DMS114 treated with DMSO at 0.1 percent for 48 hours (cell line): ENCODE measurements at regions not wholly inside any gene's neighbourhood (a gene's known extent, or its start where the extent isn't known, plus 50 kb on each side); places are given as distances from the start of the nearest gene placed in this dataset.
"Not testable (repeated sequence)": the region's sequence is repeated elsewhere in the genome, so short reads cannot be mapped to it uniquely, and the experiment has no call there.

ENCODE experiments used
- DNase-seq: peaks from one replicate; lab custom pipeline; 2025; ENCODE audit not compliant: unreplicated experiment; lab: John Stamatoyannopoulos, UW

DNA sequence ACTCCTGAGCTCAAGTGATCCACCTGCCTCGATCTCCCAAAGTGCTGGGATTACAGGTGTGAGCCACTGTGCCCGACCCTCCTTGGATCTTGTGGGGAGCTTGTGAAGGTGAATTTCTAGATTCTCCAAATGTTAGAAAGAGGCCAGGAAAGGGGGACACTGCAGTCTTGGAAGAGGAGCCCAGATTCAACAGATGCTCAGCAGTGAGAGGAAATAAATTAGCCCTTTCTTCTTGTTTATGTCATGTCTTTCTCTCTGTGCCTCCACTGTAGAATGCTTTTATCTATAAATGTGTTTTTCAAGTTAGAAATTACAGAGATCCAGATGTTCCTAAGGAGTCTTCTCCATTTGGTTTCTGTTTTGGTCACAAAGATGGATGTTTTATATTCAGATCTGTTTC lies 346.6 kb upstream of the KAZN start:
- no peak for DNase-seq

DNA sequence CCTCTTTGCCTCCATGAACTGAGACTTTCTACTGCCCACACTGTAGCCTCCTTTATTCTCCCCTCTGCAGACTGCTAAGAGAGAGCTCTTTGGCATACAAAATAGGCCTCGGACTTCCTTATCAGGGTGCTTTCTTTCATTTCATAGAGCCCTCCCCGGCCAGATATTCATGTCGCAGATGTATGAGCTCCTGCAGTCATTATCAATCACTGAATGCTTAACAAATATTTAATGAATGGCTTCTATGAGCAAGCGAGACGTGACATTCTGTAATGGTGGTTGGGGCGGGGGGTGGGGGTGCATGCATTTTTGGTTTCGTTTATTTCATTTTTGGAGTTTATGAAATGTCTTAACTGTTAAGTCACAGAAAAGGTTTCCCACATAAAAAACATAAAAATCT lies 344.8 kb upstream of the KAZN start:
- DNase-seq: no peak

DNA sequence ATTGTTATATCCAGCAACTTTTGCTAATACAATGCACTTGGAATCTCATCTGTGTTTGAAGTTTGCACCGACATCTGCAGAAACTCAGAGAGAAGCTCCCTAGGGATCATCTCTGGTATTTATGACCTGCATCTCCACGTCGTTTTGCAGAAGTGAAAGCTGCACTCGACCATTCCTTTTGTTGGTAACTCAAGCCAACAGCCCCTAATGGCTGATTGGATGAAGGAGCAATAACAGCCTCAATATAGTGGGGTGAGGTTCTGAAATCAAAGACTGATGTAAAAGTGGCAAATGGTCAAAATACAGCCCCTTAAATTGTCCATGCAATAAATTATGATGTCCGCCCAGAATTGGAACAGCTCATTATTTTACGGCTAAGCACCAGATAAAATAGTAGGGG lies 344.2 kb upstream of the KAZN start:
- no peak for DNase-seq

DNA sequence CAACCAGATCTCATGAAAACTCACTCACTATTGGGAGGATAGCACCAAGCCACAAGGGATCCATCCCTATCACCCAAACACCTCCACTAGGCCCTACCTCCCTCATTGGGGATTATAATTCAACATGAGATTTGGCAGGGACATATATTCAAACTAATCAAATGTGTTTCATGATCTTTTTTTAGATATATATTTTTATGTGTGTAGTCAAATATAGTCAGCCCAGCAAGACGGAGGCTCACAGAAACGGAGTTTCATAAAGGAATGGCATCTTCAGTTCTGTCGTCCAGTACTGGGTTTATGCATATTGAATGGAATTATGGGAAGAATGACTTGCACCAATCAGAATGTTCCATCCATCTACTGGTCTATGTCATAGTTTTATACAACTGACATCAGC lies 343.3 kb upstream of the KAZN start:
- no peak for DNase-seq

DNA sequence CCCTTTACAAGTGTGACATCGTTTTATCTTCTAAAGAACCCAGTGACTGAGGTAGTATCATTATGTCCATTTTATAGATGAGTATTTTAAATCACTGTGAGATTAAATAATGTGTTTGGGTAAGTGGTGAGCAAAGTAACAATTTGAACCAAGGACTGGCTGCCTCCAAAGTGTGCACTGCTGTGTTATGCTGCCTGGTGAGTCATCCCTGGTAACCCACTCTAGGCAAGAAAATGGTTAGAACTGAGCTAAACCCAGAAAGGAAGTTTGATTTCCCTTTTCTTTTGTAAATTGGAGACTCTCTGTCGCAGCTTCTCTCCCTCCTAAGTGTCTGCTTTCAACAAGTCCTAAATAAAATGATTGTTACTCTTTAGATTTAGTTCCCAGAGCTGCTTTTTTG lies 342.8 kb upstream of the KAZN start:
- no peak for DNase-seq

DNA sequence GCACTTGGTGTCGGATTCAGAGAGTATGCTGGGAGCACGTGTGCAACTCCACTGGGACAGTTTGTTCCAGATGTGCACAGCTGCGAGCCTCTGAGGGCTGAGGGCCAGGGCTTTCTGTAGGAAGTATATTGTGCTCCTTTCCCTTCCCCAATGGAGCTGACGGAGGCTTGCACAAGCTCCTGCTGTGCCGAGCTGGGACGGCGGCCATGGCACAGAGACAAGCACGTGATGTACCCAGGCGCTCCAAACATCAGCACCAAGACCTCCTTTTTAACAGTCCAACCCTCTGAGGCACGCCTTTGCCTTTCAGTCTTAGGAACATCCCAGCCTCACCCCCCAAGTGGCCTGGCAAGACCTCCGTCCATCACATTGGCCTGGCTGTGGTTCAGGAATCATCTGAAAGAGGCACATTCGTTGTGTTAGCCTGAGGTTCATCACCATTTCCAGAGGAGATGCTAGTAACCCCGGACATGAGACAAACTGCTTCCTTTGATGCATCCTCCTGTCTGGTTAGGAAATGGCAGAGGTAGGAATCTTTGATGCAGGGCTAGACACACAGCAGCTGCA lies 339.2 kb upstream of the KAZN start:
- no peak for DNase-seq

DNA sequence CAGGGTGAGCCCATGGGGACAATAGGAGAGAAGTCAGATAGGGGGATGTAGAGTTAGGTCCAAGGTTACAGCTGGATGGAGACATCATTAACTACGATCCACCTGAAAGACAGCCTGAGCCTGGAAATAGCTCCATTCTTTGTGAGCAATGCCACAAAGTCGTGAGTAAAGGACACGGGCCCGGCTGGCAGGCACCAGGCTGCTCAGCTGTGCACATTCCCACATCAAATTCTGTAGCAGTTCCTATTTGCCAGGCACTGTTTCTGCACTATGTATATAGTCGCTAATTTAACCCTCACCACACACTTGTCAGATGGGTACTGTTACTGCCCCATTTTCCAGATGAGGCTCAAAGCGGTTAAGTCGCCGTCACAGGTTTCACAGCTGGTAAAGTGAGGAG lies 338.0 kb upstream of the KAZN start:
- no peak for DNase-seq

DNA sequence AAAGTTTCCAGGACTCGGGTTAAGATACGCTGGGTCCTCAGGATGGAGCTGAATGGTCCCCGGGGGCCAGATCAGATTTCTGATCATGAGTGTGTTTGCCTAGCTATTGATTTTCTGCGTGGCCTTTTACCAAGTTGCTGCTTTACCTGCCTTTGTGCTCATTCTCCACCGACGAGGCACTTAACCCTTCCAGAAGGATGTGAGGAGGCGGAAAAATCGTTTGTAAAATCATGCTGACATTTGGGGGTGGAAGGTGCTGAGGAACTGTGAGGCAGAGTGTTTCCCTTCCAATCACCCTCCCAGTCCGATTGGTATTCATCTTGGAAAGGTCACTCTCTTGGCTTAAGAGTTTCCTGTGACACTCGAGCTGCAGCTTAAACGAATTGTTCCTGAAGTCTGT lies 337.1 kb upstream of the KAZN start:
- DNase-seq: no peak

DNA sequence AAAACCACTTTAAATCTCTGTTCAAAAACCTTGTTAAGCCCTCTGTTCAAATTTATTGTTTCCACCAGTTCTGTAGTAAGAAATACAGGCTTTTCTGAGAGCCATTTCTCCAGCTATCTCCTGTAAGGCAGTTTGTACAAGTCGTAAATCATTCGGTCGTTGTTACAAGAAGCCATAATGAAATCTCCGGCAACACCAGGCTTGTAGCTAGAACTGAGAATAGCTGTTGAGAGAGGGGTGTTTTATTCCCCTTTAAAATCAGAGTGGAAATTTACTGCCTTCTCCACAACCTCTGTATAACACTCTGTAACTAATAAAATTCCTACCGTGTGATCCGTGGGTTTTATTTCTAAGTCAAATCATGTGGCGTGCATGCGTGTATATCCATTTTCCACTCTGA lies 335.8 kb upstream of the KAZN start:
- DNase-seq: no peak

DNA sequence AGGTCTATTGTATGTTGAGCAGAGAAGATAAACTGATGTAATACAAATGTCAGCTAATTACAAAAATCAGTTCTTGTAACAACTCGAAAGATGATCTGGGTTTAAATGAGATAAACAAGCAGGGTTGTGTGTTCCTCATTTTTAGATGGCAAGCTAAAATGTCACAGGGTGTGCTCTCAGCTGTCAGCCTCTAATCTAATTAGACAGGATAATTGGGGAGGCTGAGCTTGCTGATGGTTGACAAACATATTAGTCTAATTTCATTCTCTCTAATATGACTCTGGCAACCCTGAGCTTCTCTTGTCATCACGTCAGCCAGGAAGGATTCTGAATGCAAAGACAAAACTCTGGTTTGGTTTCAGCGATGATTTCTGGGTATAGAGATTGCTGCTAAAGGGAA lies 335.3 kb upstream of the KAZN start:
- DNase-seq: no peak

DNA sequence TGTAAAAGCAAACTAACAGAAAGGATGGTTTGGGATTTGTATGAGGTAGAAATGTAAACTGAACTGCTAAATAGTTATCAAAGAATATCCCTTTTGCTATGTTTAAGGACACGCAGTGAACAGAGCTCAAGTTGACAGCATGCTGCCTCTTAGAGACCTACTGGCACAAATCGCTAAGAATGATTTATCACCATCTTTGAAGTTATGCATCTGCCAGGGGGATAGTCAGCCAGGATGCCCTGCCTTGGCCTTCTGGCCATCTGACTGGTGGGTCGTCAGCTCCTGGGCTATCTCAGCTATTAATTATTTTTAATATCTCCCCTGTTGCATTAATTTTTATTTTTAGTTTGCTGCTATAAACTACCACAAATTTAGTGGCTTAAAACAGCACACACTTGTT lies 334.8 kb upstream of the KAZN start:
- no peak for DNase-seq

DNA sequence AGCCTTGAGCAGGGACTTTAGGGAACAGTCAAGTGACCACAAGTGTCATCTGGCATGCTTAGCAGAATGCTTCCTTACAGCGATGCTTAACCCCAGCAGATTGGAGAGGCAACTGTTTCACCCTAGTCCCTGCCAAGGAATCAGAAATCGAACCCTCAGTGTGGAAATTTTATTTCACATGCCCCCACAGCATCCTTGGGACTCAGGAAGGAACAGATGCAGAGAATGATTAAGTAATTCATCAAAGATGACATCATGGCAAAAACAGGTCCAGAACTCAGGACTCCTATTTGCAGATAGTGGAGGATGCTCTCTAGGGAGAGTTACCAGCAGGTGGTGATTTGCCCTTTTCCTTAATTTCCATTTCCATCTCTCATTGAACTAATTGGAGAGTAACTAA lies 333.0 kb upstream of the KAZN start:
- no peak for DNase-seq

DNA sequence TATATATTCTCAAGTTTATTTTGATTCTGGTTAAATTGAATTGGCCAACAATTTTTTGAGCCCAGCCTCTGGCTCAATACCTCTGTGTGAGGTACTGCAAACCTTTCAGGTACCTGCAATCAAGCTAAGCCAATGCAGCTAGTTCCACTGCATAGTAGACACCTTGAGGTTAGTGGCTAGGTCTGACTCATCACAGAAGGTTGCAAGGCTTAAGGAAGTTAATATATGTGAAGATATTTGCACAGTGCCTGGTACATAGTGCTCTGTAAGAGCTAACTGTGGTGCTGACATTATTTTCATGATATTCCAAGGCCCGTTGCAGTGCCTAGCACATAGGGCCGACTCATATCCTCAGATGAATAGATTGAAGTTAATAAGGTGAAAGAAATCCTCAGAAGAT lies 330.5 kb upstream of the KAZN start:
- no peak for DNase-seq

DNA sequence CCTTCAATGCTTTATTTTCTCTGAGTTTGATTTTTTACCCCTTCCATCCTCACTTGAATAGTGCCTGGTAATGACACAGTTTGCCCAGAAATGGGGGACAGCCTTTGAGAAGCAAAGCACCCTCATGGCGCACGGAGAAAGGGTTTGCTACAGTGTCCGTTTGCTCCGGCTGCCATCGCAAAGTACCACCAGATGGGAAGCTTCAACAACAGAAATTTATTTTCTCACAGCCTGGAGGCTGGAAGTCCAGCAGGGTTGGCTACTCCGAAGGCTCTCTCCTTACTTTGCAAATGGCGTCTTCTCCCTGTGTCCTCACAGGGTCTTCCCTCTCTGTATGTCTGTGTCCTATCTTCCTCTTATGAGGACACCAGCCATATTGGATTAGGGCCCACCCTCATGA lies 327.7 kb upstream of the KAZN start:
- no peak for DNase-seq

DNA sequence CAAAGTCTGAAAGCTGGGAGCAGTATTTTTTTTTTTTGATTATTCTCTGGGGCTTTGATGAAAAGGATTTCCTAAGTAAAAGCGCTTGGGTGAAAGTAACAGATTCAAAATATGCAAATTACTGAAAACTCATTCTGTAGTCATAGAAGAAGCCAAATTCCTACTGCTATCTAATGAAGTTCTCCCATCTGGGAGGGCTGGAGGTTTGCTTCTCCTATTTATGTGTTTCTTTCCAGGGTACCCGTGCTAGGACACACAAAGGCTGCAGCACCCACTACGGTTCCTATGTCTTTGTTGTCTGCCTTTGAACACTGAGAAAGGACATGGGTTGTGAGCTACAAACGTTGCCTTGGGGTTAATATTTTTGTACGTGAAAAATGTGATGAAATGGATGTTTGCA lies 324.7 kb upstream of the KAZN start:
- DNase-seq: no peak

DNA sequence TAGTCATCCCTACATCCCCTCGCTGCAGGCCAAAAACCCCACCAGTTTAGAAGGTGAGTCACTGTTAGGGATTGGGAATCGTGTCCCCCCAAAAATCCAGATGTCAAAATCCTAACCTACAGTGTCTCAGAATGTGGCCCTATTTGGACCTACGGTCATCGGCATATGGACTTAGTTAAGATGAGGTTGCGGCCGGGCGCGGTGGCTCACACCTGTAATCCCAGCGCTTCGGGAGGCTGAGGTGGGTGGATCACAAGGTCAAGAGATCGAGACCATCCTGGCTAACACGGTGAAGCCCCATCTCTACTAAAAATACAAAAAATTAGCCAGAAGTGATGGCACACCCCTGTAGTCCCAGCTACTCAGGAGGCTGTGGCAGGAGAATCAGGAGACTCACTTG lies 318.6 kb upstream of the KAZN start:
- not testable (repeated sequence) for DNase-seq

DNA sequence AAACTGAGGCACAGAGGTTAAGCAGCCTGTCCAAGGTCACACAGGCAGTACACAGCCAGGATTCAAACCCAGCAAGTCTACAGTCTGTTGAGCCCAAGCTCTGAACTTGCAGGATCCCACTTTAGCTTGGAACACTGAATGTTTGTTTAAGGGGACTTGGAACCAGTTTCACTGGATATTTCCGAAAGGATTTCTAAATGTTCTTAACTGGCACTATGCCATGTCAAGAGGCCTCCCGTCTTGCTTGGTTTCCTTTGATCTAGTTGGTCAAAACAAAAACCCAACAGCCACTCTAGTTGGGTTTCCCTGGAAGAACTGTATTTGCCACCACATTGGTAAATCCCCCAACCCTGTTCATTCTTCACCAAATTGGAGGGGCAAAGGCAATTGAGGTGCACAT lies 317.6 kb upstream of the KAZN start:
- DNase-seq: no peak

DNA sequence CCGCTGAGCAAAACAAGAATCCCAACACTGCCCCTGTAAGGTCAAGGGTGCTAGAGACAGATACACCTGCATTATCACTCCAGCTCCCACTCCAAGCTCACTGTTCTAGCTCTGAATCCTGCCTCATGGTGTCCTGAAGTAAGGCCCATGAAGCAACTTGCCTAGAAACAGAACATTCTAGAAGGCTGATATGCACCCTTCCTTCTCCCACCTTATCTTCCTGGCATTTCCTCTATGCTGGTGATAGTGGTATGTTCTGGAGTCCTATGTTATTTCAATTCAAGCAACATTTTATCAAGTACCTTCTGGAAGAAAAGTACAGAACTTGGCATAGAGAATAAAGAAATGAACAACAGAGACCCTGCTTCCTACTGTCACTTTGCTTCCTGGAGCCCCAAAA lies 317.1 kb upstream of the KAZN start:
- DNase-seq: no peak

DNA sequence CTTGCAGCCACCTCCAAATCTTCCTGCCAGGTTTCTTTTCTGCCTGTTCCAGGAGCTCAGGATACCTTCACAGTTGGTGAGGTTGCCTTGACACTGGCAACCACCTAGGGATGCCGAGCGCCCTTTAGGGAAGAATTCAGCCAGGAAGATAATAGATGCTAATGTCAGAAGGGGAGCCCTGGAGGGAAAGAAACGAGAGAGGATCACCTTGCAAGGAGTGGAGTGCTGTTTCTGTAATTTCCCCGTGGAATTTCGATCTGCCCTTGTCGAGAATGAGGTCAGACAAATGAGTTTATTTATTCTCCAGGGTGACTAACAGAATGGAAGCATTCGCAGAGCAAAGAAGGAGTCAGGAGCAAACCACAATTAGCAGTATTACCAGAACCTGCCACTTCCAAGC lies 315.8 kb upstream of the KAZN start:
- DNase-seq: no peak

DNA sequence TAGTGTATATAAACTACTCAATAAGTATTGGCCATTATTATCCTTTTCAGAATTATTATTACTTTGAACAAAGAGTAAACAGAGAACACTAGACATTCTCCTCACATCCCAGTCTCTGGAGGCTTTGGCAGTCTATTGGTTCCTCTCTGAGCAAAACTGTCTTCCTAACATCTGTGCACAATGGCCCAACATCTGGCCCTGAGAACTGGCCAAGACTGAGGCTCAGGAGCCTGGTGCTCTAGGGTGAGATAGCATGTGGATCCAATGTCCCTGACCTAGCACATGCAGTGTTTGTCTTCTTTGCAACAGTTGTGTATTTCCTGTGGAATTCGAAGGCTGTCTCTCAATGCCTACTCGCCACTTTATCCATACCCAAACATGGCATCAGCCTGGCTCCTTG lies 313.2 kb upstream of the KAZN start:
- DNase-seq: no peak

DNA sequence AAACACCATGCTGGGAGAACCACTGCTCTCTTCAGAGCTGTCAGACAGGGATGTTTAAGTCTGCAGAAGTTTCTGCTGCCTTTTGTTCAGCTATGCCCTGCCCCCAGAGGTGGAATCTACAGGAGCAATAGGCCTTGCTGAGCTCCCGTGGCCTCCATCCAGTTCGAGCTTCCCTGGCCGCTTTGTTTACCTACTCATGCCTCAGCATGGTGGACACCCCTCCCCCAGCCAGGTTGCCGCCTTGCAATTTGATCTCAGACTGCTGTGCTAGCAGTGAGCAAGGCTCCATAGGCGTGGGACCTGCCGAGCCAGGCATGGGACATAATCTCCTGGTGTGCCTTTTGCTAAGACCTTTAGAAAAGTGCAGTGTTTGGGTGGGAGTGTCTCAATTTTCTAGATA lies 307.3 kb upstream of the KAZN start:
- DNase-seq: not testable (repeated sequence)

DNA sequence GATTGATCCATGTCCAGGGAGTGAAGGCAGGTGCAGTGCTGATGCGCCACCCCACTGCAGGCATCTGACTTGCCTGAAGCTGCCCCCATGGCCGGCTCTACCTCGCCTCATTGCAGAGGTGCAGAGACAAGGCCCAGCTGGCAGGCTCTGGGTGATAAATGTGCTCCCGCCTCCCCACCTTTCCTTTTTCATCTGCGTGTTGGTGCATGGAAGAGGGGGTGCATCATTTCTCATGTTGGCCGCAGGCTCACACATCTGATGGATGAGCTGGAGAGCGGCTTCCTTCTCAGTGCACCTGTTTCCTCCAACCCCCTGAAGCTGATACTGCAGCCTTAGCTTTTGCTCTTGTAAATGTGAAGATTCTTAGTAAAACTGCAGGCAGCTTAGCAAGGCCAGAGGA lies 306.0 kb upstream of the KAZN start:
- no peak for DNase-seq

DNA sequence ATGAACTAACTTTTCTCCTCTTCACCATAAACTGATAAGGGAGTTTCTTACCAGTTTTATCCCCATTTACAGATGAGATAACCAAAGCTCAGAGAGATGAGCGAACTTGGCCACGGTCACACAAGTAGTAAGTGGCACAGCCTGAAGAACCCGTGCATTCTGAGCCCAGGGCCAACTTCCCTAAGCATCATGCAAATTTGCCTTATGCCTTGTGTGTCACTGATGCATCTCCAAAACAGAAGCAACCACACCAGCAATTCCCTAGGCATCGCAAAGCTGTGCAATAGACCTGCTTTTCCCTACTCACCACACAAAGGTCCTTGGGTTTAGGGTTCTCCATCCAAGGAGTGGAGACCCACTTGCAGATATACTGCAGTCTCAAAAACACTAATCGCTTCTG lies 304.5 kb upstream of the KAZN start:
- DNase-seq: no peak
